HepG2 (cell line): ENCODE measurements at regions not wholly inside any gene's neighbourhood (a gene's known extent, or its start where the extent isn't known, plus 50 kb on each side); places are given as distances from the start of the nearest gene placed in this dataset.

Experiments used
- ATAC-seq: fragments of 200-7000 bp; cut with Tn5 transposase; 3 replicates; pipeline ENCODE4 v1.9.1; 2020; ENCODE audit warnings: mild to moderate bottlenecking, moderate library complexity
- BruUV-seq: library from RNA; stranded (reverse); fragments of 400-500 nt; replicated peaks from 2 replicates; lab custom pipeline; 2021; lab: Mats Ljungman, UMichigan
- CTCF ChIA-PET: fragments of 300-600 bp; formaldehyde crosslinking; extraction: SDS; loops from one replicate; lab custom pipeline; 2021; ENCODE audit warnings: low total read pairs, inconsistent platforms, low intra/inter-chr PET ratio; lab: Yijun Ruan, JAX
- POLR2A ChIA-PET: fragments of 350-600 bp; sonication (Branson Sonifier 250); formaldehyde crosslinking; loops from one replicate; lab custom pipeline; 2020; ENCODE audit warnings: antibody characterized with exemption, inconsistent platforms; lab: Yijun Ruan, JAX
- DNase-seq: peaks from one replicate; pipeline ENCODE4 v3.0.0-alpha.2; 2015; ENCODE audit warnings: low spot score
- FAIRE-seq: peaks from 3 replicates; lab custom pipeline; 2011; peaks lifted over from hg19 to GRCh38; lab: Jason Lieb, UNC
- H2AFZ ChIP-seq: one replicate; pipeline ENCODE4 v1.6.1; 2011; ENCODE audit warnings: low read length, inconsistent platforms
- H3K27ac ChIP-seq: fragments of 300-600 bp; 3 replicates; pipeline ENCODE4 v1.8.0; 2011; ENCODE audit warnings: mixed run types, mild to moderate bottlenecking, mixed read lengths, low read length, inconsistent platforms; ENCODE audit not compliant: insufficient read depth; ENCODE audit errors: extremely low read length
- H3K27me3 ChIP-seq, 2 experiments: fragments of 200-600 bp in 1 of 2; 2 replicates in 1 of 2; 3 replicates in 1 of 2; pipeline versions ENCODE4 v1.6.0 to v1.8.0; 2011; ENCODE audit warnings: low read length in 2 of 2, mild to moderate bottlenecking in 2 of 2, moderate library complexity in 2 of 2, inconsistent platforms in 1 of 2; ENCODE audit not compliant: insufficient read depth in 2 of 2, control insufficient read depth in 1 of 2
- H3K36me3 ChIP-seq, 2 experiments: fragments of 200-600 bp in 1 of 2; replicated peaks in 1 of 2; 2 replicates in 1 of 2; 3 replicates in 1 of 2; pipeline versions ENCODE4 v1.5.1 to v1.8.0; 2011; ENCODE audit warnings: low read length in 2 of 2, inconsistent platforms in 1 of 2; ENCODE audit not compliant: insufficient read depth in 2 of 2, control insufficient read depth in 1 of 2
- H3K4me1 ChIP-seq: 2 replicates; pipeline ENCODE4 v1.5.1; 2012; ENCODE audit warnings: low read length, inconsistent platforms; ENCODE audit not compliant: insufficient read depth
- H3K4me2 ChIP-seq: 2 replicates; pipeline ENCODE4 v1.6.0; 2011; ENCODE audit warnings: low read depth, low read length, inconsistent platforms
- H3K4me3 ChIP-seq, 3 experiments: fragments of 200-600 bp in 1 of 3; sonication (generic), shearing (Covaris generic) in 1 of 3; replicated peaks in 1 of 3; 2 replicates each; pipeline ENCODE4 v1.5.1; 2011 to 2016; ENCODE audit warnings: low read length in 3 of 3, inconsistent platforms in 2 of 3, low read depth in 2 of 3, mild to moderate bottlenecking in 2 of 3, control low read depth in 1 of 3, mixed read lengths in 1 of 3; ENCODE audit not compliant: insufficient read depth in 1 of 3
- H3K79me2 ChIP-seq: one replicate; pipeline ENCODE4 v1.6.1; 2011; ENCODE audit warnings: low read length, inconsistent platforms; ENCODE audit not compliant: insufficient read depth
- H3K9ac ChIP-seq: 2 replicates; pipeline ENCODE4 v1.6.0; 2011; ENCODE audit warnings: mild to moderate bottlenecking, low read depth, low read length, inconsistent platforms; ENCODE audit not compliant: insufficient read depth
- H3K9me3 ChIP-seq: 2 replicates; pipeline ENCODE4 v1.5.1; 2012; ENCODE audit warnings: mild to moderate bottlenecking, low read length
- H4K20me1 ChIP-seq: 2 replicates; pipeline ENCODE4 v1.6.0; 2011; ENCODE audit warnings: inconsistent platforms, mild to moderate bottlenecking, low read length, moderate library complexity; ENCODE audit not compliant: insufficient read depth
- CENPBD1 ChIP-seq: sonication (generic); formaldehyde crosslinking; IDR thresholded peaks from 2 replicates; pipeline ENCODE4 v1.8.0; 2022; ENCODE audit warnings: missing genetic modification reagents, low read depth, mild to moderate bottlenecking, borderline replicate concordance
- E2F5 ChIP-seq: sonication (generic); formaldehyde crosslinking; conservative IDR thresholded peaks from 2 replicates; pipeline ENCODE4 v1.4.0; 2020; ENCODE audit warnings: missing genetic modification reagents
- EP300 ChIP-seq, 3 experiments: sonication (generic) in 1 of 3; formaldehyde crosslinking in 1 of 3; IDR thresholded peaks; 2 replicates each; pipeline versions ENCODE4 v1.5.1 to v1.6.1; 2011 to 2020; ENCODE audit warnings: low read depth in 2 of 3, low read length in 2 of 3, borderline replicate concordance in 1 of 3, improper control_type of control experiment in 1 of 3, mild to moderate bottlenecking in 1 of 3, missing genetic modification reagents in 1 of 3, moderate library complexity in 1 of 3
- FOXJ3 ChIP-seq: sonication (generic); formaldehyde crosslinking; IDR thresholded peaks from 2 replicates; pipeline ENCODE4 v1.4.0; 2020; ENCODE audit warnings: missing genetic modification reagents, mild to moderate bottlenecking, borderline replicate concordance
- FOXK2 ChIP-seq: fragments of 450-650 bp; IDR thresholded peaks from 2 replicates; pipeline ENCODE4 v1.6.1; 2016
- IRX3 ChIP-seq: sonication (generic); formaldehyde crosslinking; IDR thresholded peaks from 2 replicates; pipeline ENCODE4 v1.8.1; 2023; ENCODE audit warnings: mild to moderate bottlenecking, low read depth, missing genetic modification reagents, borderline replicate concordance
- KDM4B ChIP-seq: sonication (generic); formaldehyde crosslinking; IDR thresholded peaks from 2 replicates; pipeline ENCODE4 v1.4.0; 2020; ENCODE audit warnings: missing genetic modification reagents
- LBX2 ChIP-seq: sonication (generic); formaldehyde crosslinking; IDR thresholded peaks from 2 replicates; pipeline ENCODE4 v1.5.0; 2020; ENCODE audit warnings: missing genetic modification reagents, mild to moderate bottlenecking, borderline replicate concordance
- MIER3 ChIP-seq: IDR thresholded peaks from 2 replicates; pipeline ENCODE4 v1.6.1; 2016; ENCODE audit warnings: missing compliant biosample characterization, borderline replicate concordance
- MTF1 ChIP-seq: sonication (generic); formaldehyde crosslinking; IDR thresholded peaks from 2 replicates; pipeline ENCODE4 v1.5.0; 2020; ENCODE audit warnings: missing genetic modification reagents
- NR3C1 ChIP-seq: sonication (generic); formaldehyde crosslinking; IDR thresholded peaks from 2 replicates; pipeline ENCODE4 v1.4.0; 2020; ENCODE audit warnings: missing genetic modification reagents
- SIX1 ChIP-seq: sonication (generic); formaldehyde crosslinking; IDR thresholded peaks from 2 replicates; pipeline ENCODE4 v1.4.0; 2020; ENCODE audit warnings: missing genetic modification reagents, borderline replicate concordance
- STAT6 ChIP-seq: sonication (generic); formaldehyde crosslinking; IDR thresholded peaks from 2 replicates; pipeline ENCODE4 v1.4.0; 2020; ENCODE audit warnings: missing genetic modification reagents, mild to moderate bottlenecking, borderline replicate concordance
- TFE3 ChIP-seq: IDR thresholded peaks from 2 replicates; pipeline ENCODE4 v1.6.1; 2016
- THAP8 ChIP-seq: sonication (generic); formaldehyde crosslinking; IDR thresholded peaks from 2 replicates; pipeline ENCODE4 v1.5.1; 2020; ENCODE audit warnings: missing genetic modification reagents, mild to moderate bottlenecking, borderline replicate concordance
- ZNF567 ChIP-seq: sonication (generic); formaldehyde crosslinking; IDR thresholded peaks from 2 replicates; pipeline ENCODE4 v1.8.1; 2023; ENCODE audit warnings: mild to moderate bottlenecking, missing genetic modification reagents, borderline replicate concordance
- ZNF761 ChIP-seq: sonication (generic); formaldehyde crosslinking; conservative IDR thresholded peaks from 2 replicates; pipeline ENCODE4 v1.4.0; 2020; ENCODE audit warnings: mild to moderate bottlenecking, missing genetic modification reagents
- WGBS: methylation state at CpG from one replicate; pipeline ENCODE4 v1.1.6; 2017; ENCODE audit warnings: low lambda C conversion rate; 5-methylcytosine and 5-hydroxymethylcytosine counted together
- in situ Hi-C: cut with HindIII; loops from 2 replicates; pipeline ENCODE4 v1.10.0; 2017; ENCODE audit warnings: low pct_unique_long_range_greater_than_20kb; ENCODE audit not compliant: extremely low pct_ligation_motif_present
- intact Hi-C: fragments of 100-400 bp; cut with micrococcal nuclease; formaldehyde crosslinking; loops from one replicate; pipeline ENCODE4 v1.10.0; 2022; ENCODE audit not compliant: unreplicated experiment

- Histone ChIP-seq H3K36me3 (no peaks in the 10 kb centered on the region), H3K4me2 (no peak overlapping the region), H3K4me3 (no peak overlapping the region), H3K27ac (no peak overlapping the region), H3K9ac (no peak overlapping the region), H2AFZ (no peak overlapping the region), H3K27me3 (no peaks in the 10 kb centered on the region), H4K20me1 (no peaks in the 10 kb centered on the region), H3K9me3 (peaks cover 71% of the 10 kb centered on the region), H3K79me2 (no peaks in the 10 kb centered on the region), H3K4me1 (no peaks in the 10 kb centered on the region)
- ChIA-PET CTCF (no interaction called here), POLR2A (no interaction called here)
- ATAC-seq, result no peak
- WGBS, result 61% methylated on average over 3 of the region's 3 CpGs
- DNase-seq, result no peak
- in situ Hi-C loops (no loop called here), intact Hi-C loops (loop anchor here (10.0 kb wide), 1 partner anchor 1459 kb away; no protein-coding TSS in a partner anchor)
- no TSS peak for BruUV-seq
- no peak for FAIRE-seq
- TF ChIP-seq CENPBD1 (no peak), EP300 (IDR thresholded peaks at IDR 0.05; ENCODE audit: low read depth in 2 of 2, low read length in 2 of 2) (no peak), EP300 (CRISPR knock-in tag; IDR thresholded peaks at IDR 0.05; ENCODE audit: borderline replicate concordance) (no peak), NR3C1 (no peak), LBX2 (CRISPR knock-in tag) (no peak), ZNF567 (CRISPR knock-in tag) (no peak), FOXJ3 (CRISPR knock-in tag) (no peak), THAP8 (CRISPR knock-in tag) (no peak), FOXK2 (no peak), MTF1 (no peak), IRX3 (CRISPR knock-in tag) (no peak), MIER3 (CRISPR knock-in tag) (no peak), KDM4B (CRISPR knock-in tag) (no peak), ZNF761 (CRISPR knock-in tag) (no peak), SIX1 (CRISPR knock-in tag) (no peak), STAT6 (CRISPR knock-in tag) (no peak), E2F5 (CRISPR knock-in tag) (no peak), TFE3 (CRISPR knock-in tag) (no peak)
Measured at GRCh38 chr14:84404246-84404645, 1125.7 kb upstream of the FLRT2 start.
